PC-3 (cell line): ENCODE measurements at regions not wholly inside any gene's neighbourhood (a gene's known extent, or its start where the extent isn't known, plus 50 kb on each side); places are given as distances from the start of the nearest gene placed in this dataset.

Source experiments
- ATAC-seq: fragments of 200-7000 bp; cut with Tn5 transposase; 2 replicates; pipeline ENCODE4 v1.9.1; 2020; ENCODE audit warnings: mild to moderate bottlenecking, moderate library complexity
- BruUV-seq: library from RNA; stranded (reverse); fragments of 400-500 nt; replicated peaks from 2 replicates; lab custom pipeline; 2021; lab: Mats Ljungman, UMichigan
- CTCF ChIA-PET: fragments of 300-600 bp; sonication (Branson Sonifier 250); formaldehyde crosslinking; loops from one replicate; lab custom pipeline; 2022; ENCODE audit warnings: antibody characterized with exemption; lab: Charles Lee
- POLR2A ChIA-PET: fragments of 300-600 bp; sonication (Branson Sonifier 250); formaldehyde crosslinking; loops from one replicate; lab custom pipeline; 2022; ENCODE audit warnings: antibody characterized with exemption; ENCODE audit not compliant: unreplicated experiment; lab: Charles Lee
- DNase-seq: peaks from one replicate; pipeline ENCODE4 v3.0.0-alpha.2; 2015
- H2AFZ ChIP-seq: fragments of 300-600 bp; sonication (generic); 2 replicates; pipeline ENCODE4 v1.6.0; 2016; ENCODE audit warnings: antibody characterized with exemption, low read length
- H3F3A ChIP-seq: fragments of 300-600 bp; sonication (generic); one replicate; pipeline ENCODE4 v1.6.0; 2017; ENCODE audit warnings: antibody characterized with exemption, low read length, control low read depth, mild to moderate bottlenecking; ENCODE audit not compliant: unreplicated experiment
- H3K27ac ChIP-seq: fragments of 300-600 bp; sonication (generic); 2 replicates; pipeline ENCODE4 v1.5.1; 2016; ENCODE audit warnings: mild to moderate bottlenecking, low read length
- H3K27me3 ChIP-seq: fragments of 300-600 bp; sonication (generic); 2 replicates; pipeline ENCODE4 v1.6.1; 2016; ENCODE audit warnings: low read length, mixed read lengths
- H3K36me3 ChIP-seq: fragments of 300-600 bp; sonication (generic); 2 replicates; pipeline ENCODE4 v1.6.1; 2016; ENCODE audit warnings: low read depth, mixed run types, low read length, mixed read lengths
- H3K4me1 ChIP-seq: fragments of 300-600 bp; sonication (generic); 2 replicates; pipeline ENCODE4 v1.5.1; 2016; ENCODE audit warnings: low read length; ENCODE audit not compliant: insufficient read depth
- H3K4me2 ChIP-seq: fragments of 300-600 bp; sonication (generic); 2 replicates; pipeline ENCODE4 v1.6.0; 2016; ENCODE audit warnings: low read length
- H3K4me3 ChIP-seq: fragments of 300-600 bp; sonication (generic); 2 replicates; pipeline ENCODE4 v1.5.1; 2016; ENCODE audit warnings: mild to moderate bottlenecking, low read length, mixed read lengths
- H3K79me2 ChIP-seq: fragments of 300-600 bp; sonication (generic); 2 replicates; pipeline ENCODE4 v1.6.1; 2017; ENCODE audit warnings: low read length, mixed read lengths
- H3K9ac ChIP-seq: fragments of 300-600 bp; sonication (generic); 2 replicates; pipeline ENCODE4 v1.6.0; 2016; ENCODE audit warnings: mild to moderate bottlenecking, low read length
- H3K9me2 ChIP-seq: fragments of 300-600 bp; sonication (generic); replicated peaks from 2 replicates; pipeline ENCODE4 v1.6.1; 2016; ENCODE audit warnings: mixed run types, low read length, mixed read lengths
- H3K9me3 ChIP-seq: fragments of 300-600 bp; sonication (generic); 2 replicates; pipeline ENCODE4 v1.6.1; 2016; ENCODE audit warnings: low read length, mixed read lengths
- H4K20me1 ChIP-seq: fragments of 300-600 bp; sonication (generic); 2 replicates; pipeline ENCODE4 v1.6.1; 2016; ENCODE audit warnings: low read length, mixed read lengths
- EZH2 ChIP-seq: fragments of 300-600 bp; sonication (generic); IDR thresholded peaks from one replicate; pipeline ENCODE4 v1.6.1; 2017; ENCODE audit warnings: antibody characterized with exemption, mild to moderate bottlenecking, low read length; ENCODE audit not compliant: unreplicated experiment
- EZH2phosphoT487 ChIP-seq: fragments of 300-600 bp; sonication (generic); IDR thresholded peaks from 2 replicates; pipeline ENCODE4 v1.6.1; 2018; ENCODE audit warnings: mild to moderate bottlenecking, antibody characterized with exemption, low read length, borderline replicate concordance
- intact Hi-C: fragments of 100-400 bp; cut with micrococcal nuclease; formaldehyde crosslinking; loops from 2 replicates; pipeline ENCODE4 v1.9.0; 2023
- TF ChIP-seq, protein P1 (sequence below): fragments of 300-600 bp; sonication (generic); conservative IDR thresholded peaks from 2 replicates; pipeline ENCODE4 v1.5.1; 2017; ENCODE audit warnings: antibody characterized with exemption, low read depth, mild to moderate bottlenecking, low read length

DNA sequence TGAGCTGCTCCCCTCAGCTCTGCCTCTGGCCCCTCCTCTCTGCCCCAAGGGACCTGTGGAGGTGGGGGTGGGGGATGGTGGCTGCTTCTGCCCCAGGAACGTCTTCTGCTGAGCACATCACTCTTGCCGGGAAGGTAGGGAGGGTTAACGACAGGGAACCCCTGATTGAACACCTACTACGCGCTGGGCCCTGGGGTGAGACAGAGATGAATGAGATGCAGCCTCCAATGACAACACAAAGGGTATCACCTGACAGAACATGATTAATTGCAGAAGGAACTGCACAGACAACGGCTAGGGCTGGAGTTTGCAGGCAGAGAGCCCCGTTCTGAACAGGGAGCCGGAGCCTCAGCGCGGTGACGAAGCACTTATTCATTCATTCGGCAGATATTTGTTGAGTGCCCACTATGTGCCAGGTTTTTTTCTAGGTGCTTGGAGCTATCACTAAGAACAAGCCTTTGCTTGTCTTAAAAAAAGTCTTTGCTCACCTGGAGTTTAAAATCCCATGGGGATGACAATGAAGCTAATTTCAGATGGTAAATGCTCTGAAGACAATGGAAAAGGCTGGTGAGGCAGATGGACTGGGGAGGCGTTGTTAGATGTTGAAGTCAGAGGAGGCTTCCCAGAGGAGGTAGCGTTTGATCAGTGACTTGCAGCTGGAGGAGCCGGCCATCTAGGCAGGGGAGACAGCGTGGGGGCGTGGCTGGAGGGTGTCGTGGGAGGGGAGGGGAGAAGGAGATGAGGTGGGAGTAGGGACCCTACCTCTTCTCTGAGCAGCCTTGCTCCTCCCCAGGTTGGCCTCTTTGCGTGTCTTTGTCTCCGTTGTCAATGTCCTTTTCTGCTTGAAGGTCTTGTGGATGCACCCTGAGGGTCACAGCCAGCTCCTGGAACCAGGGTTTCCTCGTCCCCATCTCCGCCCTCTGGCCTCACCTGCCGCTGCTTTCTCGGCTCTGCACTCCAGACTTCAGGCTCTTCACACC, 103.1 kb upstream of the CSF3R start:
- no peak for ATAC-seq
- Histone ChIP-seq H3K79me2 (no peaks in the 10 kb centered on the region), H3K9ac (no peak overlapping the region), H3K4me1 (no peaks in the 10 kb centered on the region), H3K9me3 (no peaks in the 10 kb centered on the region), H3K4me2 (no peak overlapping the region), H3F3A (no peaks in the 10 kb centered on the region), H3K4me3 (no peak overlapping the region), H3K27me3 (peaks cover 61% of the 10 kb centered on the region), H4K20me1 (no peaks in the 10 kb centered on the region), H3K36me3 (no peaks in the 10 kb centered on the region), H3K27ac (no peak overlapping the region), H3K9me2 (no peaks in the 10 kb centered on the region), H2AFZ (no peak overlapping the region)
- no peak for TF ChIP-seq EZH2phosphoT487
- TF ChIP-seq, protein P1, sequence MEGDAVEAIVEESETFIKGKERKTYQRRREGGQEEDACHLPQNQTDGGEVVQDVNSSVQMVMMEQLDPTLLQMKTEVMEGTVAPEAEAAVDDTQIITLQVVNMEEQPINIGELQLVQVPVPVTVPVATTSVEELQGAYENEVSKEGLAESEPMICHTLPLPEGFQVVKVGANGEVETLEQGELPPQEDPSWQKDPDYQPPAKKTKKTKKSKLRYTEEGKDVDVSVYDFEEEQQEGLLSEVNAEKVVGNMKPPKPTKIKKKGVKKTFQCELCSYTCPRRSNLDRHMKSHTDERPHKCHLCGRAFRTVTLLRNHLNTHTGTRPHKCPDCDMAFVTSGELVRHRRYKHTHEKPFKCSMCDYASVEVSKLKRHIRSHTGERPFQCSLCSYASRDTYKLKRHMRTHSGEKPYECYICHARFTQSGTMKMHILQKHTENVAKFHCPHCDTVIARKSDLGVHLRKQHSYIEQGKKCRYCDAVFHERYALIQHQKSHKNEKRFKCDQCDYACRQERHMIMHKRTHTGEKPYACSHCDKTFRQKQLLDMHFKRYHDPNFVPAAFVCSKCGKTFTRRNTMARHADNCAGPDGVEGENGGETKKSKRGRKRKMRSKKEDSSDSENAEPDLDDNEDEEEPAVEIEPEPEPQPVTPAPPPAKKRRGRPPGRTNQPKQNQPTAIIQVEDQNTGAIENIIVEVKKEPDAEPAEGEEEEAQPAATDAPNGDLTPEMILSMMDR: no peak
- no peak for TF ChIP-seq EZH2
- peak; percentile 4 for DNase-seq
- BruUV-seq: no TSS peak
- intact Hi-C loops: no loop called here
- POLR2A ChIA-PET: interaction anchor here (0.7 kb wide), 1 partner anchor 7 kb away, joined by 9 read pairs; no protein-coding TSS in a partner anchor
- CTCF ChIA-PET: interaction anchor here (0.6 kb wide), 1 partner anchor 13 kb away, joined by 12 read pairs; no protein-coding TSS in a partner anchor

DNA sequence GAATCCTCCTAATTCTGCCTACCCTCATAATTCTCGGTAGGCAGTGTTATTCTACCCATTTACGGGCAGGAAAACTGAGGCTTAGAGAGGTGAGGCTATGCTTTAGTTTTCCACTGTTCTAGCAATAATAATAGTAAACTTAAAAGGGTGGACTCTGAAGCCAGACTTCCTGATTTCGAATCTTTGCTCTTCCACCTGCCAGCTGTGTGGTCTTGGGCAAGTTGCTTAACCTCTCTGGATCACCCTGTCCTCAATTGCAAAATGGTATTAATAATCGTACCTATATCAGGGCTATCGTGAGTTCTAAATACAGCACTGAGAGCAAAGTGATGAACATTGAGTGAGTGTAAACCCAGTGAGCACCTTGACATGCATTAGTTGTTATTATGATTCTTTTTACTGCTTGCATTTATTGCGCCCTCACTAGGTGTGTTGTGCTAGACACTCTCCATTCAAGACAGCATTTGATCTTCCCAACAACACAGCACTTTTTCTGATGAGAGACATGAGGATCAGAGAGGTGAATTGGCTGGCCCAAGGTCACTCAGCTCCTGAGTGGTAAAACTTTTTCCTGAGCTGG, 102.3 kb upstream of the CSF3R start:
- no peak for ATAC-seq
- CTCF ChIA-PET: interaction anchor here (0.6 kb wide), 1 partner anchor 12 kb away, joined by 12 read pairs; no protein-coding TSS in a partner anchor
- POLR2A ChIA-PET: interaction anchor here (0.7 kb wide), 1 partner anchor 8 kb away, joined by 9 read pairs; no protein-coding TSS in a partner anchor

More for the DNA sequence above, 102.3 kb upstream of the CSF3R start:
- no peaks in the 10 kb centered on the region for H3K79me2 ChIP-seq
- no peak overlapping the region for H3K27ac ChIP-seq
- no peak overlapping the region for H3K9ac ChIP-seq
- DNase-seq: no peak
- no peak overlapping the region for H2AFZ ChIP-seq
- H3K9me3 ChIP-seq: no peaks in the 10 kb centered on the region
- H3K4me3 ChIP-seq: no peak overlapping the region
- intact Hi-C loops: no loop called here
- no peaks in the 10 kb centered on the region for H3F3A ChIP-seq
- no peaks in the 10 kb centered on the region for H3K9me2 ChIP-seq
- no peaks in the 10 kb centered on the region for H3K36me3 ChIP-seq
- BruUV-seq: no TSS peak
- no peak overlapping the region for H3K4me2 ChIP-seq
- no peaks in the 10 kb centered on the region for H4K20me1 ChIP-seq
- TF ChIP-seq EZH2phosphoT487 (no peak), EZH2 (no peak)
- TF ChIP-seq, protein P1: no peak
- peaks cover 53% of the 10 kb centered on the region for H3K27me3 ChIP-seq
- H3K4me1 ChIP-seq: no peaks in the 10 kb centered on the region
